CD14-positive monocyte (primary cell): ENCODE measurements at regions not wholly inside any gene's neighbourhood (a gene's known extent, or its start where the extent isn't known, plus 50 kb on each side); places are given as distances from the start of the nearest gene placed in this dataset.

Experiments used
- DNase-seq, 3 donors: peaks; one replicate each; pipeline ENCODE4 v3.0.0-alpha.2; 2011 to 2022
- H2AFZ ChIP-seq: 2 replicates; pipeline ENCODE4 v1.6.0; 2012; ENCODE audit warnings: mild to moderate bottlenecking, low read depth, low read length, inconsistent platforms; ENCODE audit not compliant: insufficient read depth, poor library complexity, severe bottlenecking
- H3K27ac ChIP-seq, 2 donors: 1 replicate in 1 of 2; 2 replicates in 1 of 2; pipeline ENCODE4 v1.5.1; 2012 to 2013; ENCODE audit warnings: low read length in 2 of 2, control low read depth in 1 of 2, inconsistent platforms in 1 of 2, low read depth in 1 of 2, mild to moderate bottlenecking in 1 of 2
- H3K27me3 ChIP-seq, 2 donors: one replicate each; pipeline versions ENCODE4 v1.6.0 to v1.6.1; 2011 to 2013; ENCODE audit warnings: low read length in 2 of 2; ENCODE audit not compliant: control insufficient read depth in 2 of 2, insufficient read depth in 2 of 2
- H3K36me3 ChIP-seq, 2 donors: replicated peaks in 1 of 2; 1 replicate in 1 of 2; 2 replicates in 1 of 2; pipeline versions ENCODE4 v1.5.1 to v1.6.1; 2012 to 2013; ENCODE audit warnings: low read length in 2 of 2, control low read depth in 1 of 2, inconsistent platforms in 1 of 2, mild to moderate bottlenecking in 1 of 2; ENCODE audit not compliant: insufficient read depth in 2 of 2, control insufficient read depth in 1 of 2
- H3K4me1 ChIP-seq, 2 donors: 1 replicate in 1 of 2; 2 replicates in 1 of 2; pipeline versions ENCODE4 v1.5.1 to v1.6.1; 2012 to 2013; ENCODE audit warnings: low read length in 2 of 2, control low read depth in 1 of 2, inconsistent platforms in 1 of 2, mild to moderate bottlenecking in 1 of 2, moderate library complexity in 1 of 2; ENCODE audit not compliant: insufficient read depth in 2 of 2, control insufficient read depth in 1 of 2
- H3K4me2 ChIP-seq: replicated peaks from 2 replicates; pipeline ENCODE3; 2012; ENCODE audit warnings: low read length, moderate library complexity, mild to moderate bottlenecking; ENCODE audit not compliant: poor library complexity, severe bottlenecking; ENCODE audit errors: extremely low read depth
- H3K4me3 ChIP-seq, 3 experiments: fragments of 200-600 bp in 1 of 3; sonication (generic) in 1 of 3; replicated peaks in 1 of 3; 1 replicate in 2 of 3; 2 replicates in 1 of 3; pipeline ENCODE4 v1.5.1; 2011 to 2013; ENCODE audit warnings: low read length in 3 of 3, mild to moderate bottlenecking in 3 of 3, control low read depth in 2 of 3, low read depth in 2 of 3, inconsistent platforms in 1 of 3, moderate library complexity in 1 of 3
- H3K79me2 ChIP-seq: 2 replicates; pipeline ENCODE4 v1.6.0; 2012; ENCODE audit warnings: mild to moderate bottlenecking, control low read depth, inconsistent platforms, low read length, moderate library complexity; ENCODE audit not compliant: insufficient read depth
- H3K9ac ChIP-seq: 2 replicates; pipeline ENCODE4 v1.6.0; 2017; ENCODE audit warnings: low read length, mild to moderate bottlenecking; ENCODE audit not compliant: insufficient read depth, poor library complexity, severe bottlenecking
- H3K9me3 ChIP-seq, 2 donors: replicated peaks in 1 of 2; 1 replicate in 1 of 2; 2 replicates in 1 of 2; pipeline versions ENCODE4 v1.5.1 to v1.6.1; 2012 to 2013; ENCODE audit warnings: low read length in 2 of 2, control low read depth in 1 of 2; ENCODE audit not compliant: control insufficient read depth in 1 of 2, insufficient read depth in 1 of 2
- H4K20me1 ChIP-seq: 2 replicates; pipeline ENCODE4 v1.6.0; 2012; ENCODE audit warnings: mild to moderate bottlenecking, low read length, control low read depth, moderate library complexity; ENCODE audit not compliant: insufficient read depth
- H3K27ac Mint-ChIP-seq, 7 donors: one replicate each; pipeline ENCODE4 v1.8.0; 2020; ENCODE audit warnings: mild to moderate bottlenecking in 7 of 7, mixed read lengths in 7 of 7, moderate library complexity in 6 of 7, inconsistent platforms in 2 of 7
- H3K27me3 Mint-ChIP-seq, 3 donors: one replicate each; pipeline ENCODE4 v1.8.0; 2021 to 2022; ENCODE audit warnings: low read depth in 3 of 3, mild to moderate bottlenecking in 3 of 3, mixed read lengths in 3 of 3, moderate library complexity in 3 of 3, inconsistent platforms in 1 of 3
- H3K36me3 Mint-ChIP-seq, 2 donors: one replicate each; pipeline ENCODE4 v1.8.0; 2020; ENCODE audit warnings: mixed read lengths in 2 of 2, inconsistent platforms in 1 of 2, mild to moderate bottlenecking in 1 of 2
- H3K4me1 Mint-ChIP-seq: one replicate; pipeline ENCODE4 v1.8.0; 2020; ENCODE audit warnings: mild to moderate bottlenecking, mixed read lengths
- H3K4me3 Mint-ChIP-seq, 2 donors: one replicate each; pipeline ENCODE4 v1.8.0; 2020; ENCODE audit warnings: mild to moderate bottlenecking in 2 of 2, mixed read lengths in 2 of 2, moderate library complexity in 1 of 2
- H3K9me3 Mint-ChIP-seq, 7 donors: one replicate each; pipeline ENCODE4 v1.8.0; 2020 to 2022; ENCODE audit warnings: mixed read lengths in 7 of 7, mild to moderate bottlenecking in 6 of 7, moderate library complexity in 6 of 7, inconsistent platforms in 2 of 7
- CTCF ChIP-seq: fragments of 200-600 bp; IDR thresholded peaks from one replicate; pipeline ENCODE4 v1.8.0; 2022; ENCODE audit warnings: antibody characterized with exemption, mild to moderate bottlenecking
- WGBS: methylation state at CpG from one replicate; pipeline ENCODE4 v1.1.5; 2013; ENCODE audit warnings: missing lambda C conversion rate; ENCODE audit not compliant: insufficient coverage; 5-methylcytosine and 5-hydroxymethylcytosine counted together
- intact Hi-C, 2 donors: fragments of 100-400 bp; cut with micrococcal nuclease; formaldehyde crosslinking; loops; one replicate each; pipeline versions ENCODE4 v1.15.0 to v1.15.1; 2023

GRCh38 chr6:4281341-4282293 lies 146.2 kb upstream of the ECI2 start:
- H3K36me3 ChIP-seq, result no peaks in the 10 kb centered on the region
- Mint-ChIP-seq H3K36me3 (no peaks in the 10 kb centered on the region), H3K27me3 (peaks cover 18 to 30% (median 25%) of the 10 kb centered on the region in 3 donors), H3K27ac (no peak overlapping the region), H3K4me1 (peaks cover 7% of the 10 kb centered on the region), H3K9me3 (peaks cover 0 to 4% (median 0%) of the 10 kb centered on the region in 7 donors), H3K4me3 (peak overlapping the region; percentile 58 to 82)
- peaks cover 0 to 11% of the 10 kb centered on the region in 2 donors for H3K27me3 ChIP-seq
- WGBS, result 30% methylated on average over 39 of the region's 46 CpGs
- H3K4me1 ChIP-seq, result peaks cover 5% of the 10 kb centered on the region in 2 donors
- no peaks in the 10 kb centered on the region for H3K9me3 ChIP-seq
- H3K79me2 ChIP-seq, result no peaks in the 10 kb centered on the region
- H3K27ac ChIP-seq, result no peak overlapping the region
- no peak for TF ChIP-seq CTCF
- DNase-seq, result peak in 2 of 3 donors; percentile 5 to 39
- peak overlapping the region in 1 of 3 experiments; percentile 46 for H3K4me3 ChIP-seq
- H3K9ac ChIP-seq, result no peak overlapping the region
- H4K20me1 ChIP-seq, result no peaks in the 10 kb centered on the region
- intact Hi-C loops, result no loop called here
- no peak overlapping the region for H2AFZ ChIP-seq
- H3K4me2 ChIP-seq, result peak overlapping the region; percentile 62

- no peak overlapping the region for H3K4me3 ChIP-seq
- no CpG with 5 or more reads among the region's 1 CpG for WGBS
- peaks cover 0 to 11% of the 10 kb centered on the region in 2 donors for H3K27me3 ChIP-seq
- H4K20me1 ChIP-seq, result no peaks in the 10 kb centered on the region
- Mint-ChIP-seq H3K27me3 (peaks cover 17 to 32% (median 21%) of the 10 kb centered on the region in 3 donors), H3K27ac (no peak overlapping the region), H3K36me3 (no peaks in the 10 kb centered on the region), H3K4me3 (no peak overlapping the region), H3K4me1 (peaks cover 7% of the 10 kb centered on the region), H3K9me3 (peaks cover 0 to 4% (median 0%) of the 10 kb centered on the region in 7 donors)
- H3K4me2 ChIP-seq, result no peak overlapping the region
- intact Hi-C loops, result no loop called here
- no peak for DNase-seq
- H3K9me3 ChIP-seq, result no peaks in the 10 kb centered on the region
- no peak overlapping the region for H3K27ac ChIP-seq
- H2AFZ ChIP-seq, result no peak overlapping the region
- TF ChIP-seq CTCF, result no peak
- no peaks in the 10 kb centered on the region for H3K36me3 ChIP-seq
- no peak overlapping the region for H3K9ac ChIP-seq
- H3K79me2 ChIP-seq, result no peaks in the 10 kb centered on the region
- H3K4me1 ChIP-seq, result peaks cover 5% of the 10 kb centered on the region in 2 donors
Observed at GRCh38 chr6:4280707-4281106, 145.3 kb upstream of the ECI2 start.
